ENCODE measurements at regions not wholly inside any gene's neighbourhood (a gene's known extent, or its start where the extent isn't known, plus 50 kb on each side); places are given as distances from the start of the nearest gene placed in this dataset.

- no TSS peak for BruUV-seq (replicated peaks)
- H3K79me2 ChIP-seq (ENCODE audit: control insufficient read depth, insufficient read depth, low read length), result no peaks in the 10 kb centered on the region
- dilution Hi-C loops (cut with MboI; ENCODE audit: extremely low pct_ligation_motif_present, low sequenced_read_pairs), result no loop called here
- no peak overlapping the region for H2AFZ ChIP-seq (ENCODE audit: low read depth, low read length)
- ChIA-PET POLR2A (no interaction called here), CTCF (interaction anchor here (1.0 to 9.2 kb wide), 5 partner anchors 9 to 405 kb away, joined by 3 to 349 read pairs (median 3); no protein-coding TSS in a partner anchor)
- H3K9ac ChIP-seq (replicated peaks; ENCODE audit: extremely low read depth, insufficient read depth, low read length), result no peak overlapping the region
- intact Hi-C loops (cut with micrococcal nuclease), result no loop called here
- no peak overlapping the region for H3K4me2 ChIP-seq (ENCODE audit: insufficient read depth, low read length)
- FAIRE-seq (no peak), DNase-seq (ENCODE audit: low read depth, low spot score) (no peak)
- peaks cover 14 to 19% of the 10 kb centered on the region in 2 experiments for H3K27me3 ChIP-seq (ENCODE audit: control insufficient read depth in 2 of 2, insufficient read depth in 2 of 2, low read length in 2 of 2)
- H3K36me3 ChIP-seq (ENCODE audit: control insufficient read depth in 2 of 2, extremely low read depth in 1 of 2, insufficient read depth in 2 of 2, low read length in 2 of 2), result no peaks in the 10 kb centered on the region
- H4K20me1 ChIP-seq (replicated peaks; ENCODE audit: control insufficient read depth, extremely low read depth, insufficient read depth, low read length), result no peaks in the 10 kb centered on the region
- TF ChIP-seq GATA2 (IDR thresholded peaks at IDR 0.05; ENCODE audit: insufficient read depth, insufficient read length, low read depth, low read length) (no peak), EZH2 (IDR thresholded peaks at IDR 0.05; ENCODE audit: borderline replicate concordance, low read depth, low read length, severe bottlenecking) (peak; percentile 26)
- H3K4me3 ChIP-seq (replicated peaks in 1 of 3; ENCODE audit: insufficient read depth in 1 of 3, low read depth in 1 of 3, low read length in 3 of 3), result no peak overlapping the region
- no peaks in the 10 kb centered on the region for H3K9me1 ChIP-seq (replicated peaks; ENCODE audit: control insufficient read depth, extremely low read depth, insufficient read depth, low read length)
- H3K9me3 ChIP-seq (replicated peaks; ENCODE audit: control insufficient read depth, insufficient read depth, low read length), result no peaks in the 10 kb centered on the region
- H3K27ac ChIP-seq (ENCODE audit: insufficient read depth, low read depth, low read length), result no peak overlapping the region
- H3K4me1 ChIP-seq (ENCODE audit: control insufficient read depth, extremely low read depth, insufficient read depth, low read length), result no peaks in the 10 kb centered on the region
These were observed 80.6 kb upstream of the SYT13 start for GRCh38 chr11:45366619-45367190.

GRCh38 chr11:45365961-45366618, 79.9 kb upstream of the SYT13 start:
- CTCF ChIA-PET, result interaction anchor here (1.0 to 1.2 kb wide), 3 partner anchors 8 to 291 kb away, joined by 3 read pairs; no protein-coding TSS in a partner anchor
- Histone ChIP-seq H2AFZ (ENCODE audit: low read depth, low read length) (no peak overlapping the region), H3K4me1 (ENCODE audit: control insufficient read depth, extremely low read depth, insufficient read depth, low read length) (no peaks in the 10 kb centered on the region), H4K20me1 (replicated peaks; ENCODE audit: control insufficient read depth, extremely low read depth, insufficient read depth, low read length) (no peaks in the 10 kb centered on the region), H3K4me2 (ENCODE audit: insufficient read depth, low read length) (no peak overlapping the region), H3K4me3 (replicated peaks in 1 of 3; ENCODE audit: insufficient read depth in 1 of 3, low read depth in 1 of 3, low read length in 3 of 3) (no peak overlapping the region), H3K9ac (replicated peaks; ENCODE audit: extremely low read depth, insufficient read depth, low read length) (no peak overlapping the region), H3K9me3 (replicated peaks; ENCODE audit: control insufficient read depth, insufficient read depth, low read length) (no peaks in the 10 kb centered on the region), H3K27ac (ENCODE audit: insufficient read depth, low read depth, low read length) (no peak overlapping the region), H3K9me1 (replicated peaks; ENCODE audit: control insufficient read depth, extremely low read depth, insufficient read depth, low read length) (no peaks in the 10 kb centered on the region), H3K36me3 (ENCODE audit: control insufficient read depth in 2 of 2, extremely low read depth in 1 of 2, insufficient read depth in 2 of 2, low read length in 2 of 2) (no peaks in the 10 kb centered on the region), H3K27me3 (ENCODE audit: control insufficient read depth in 2 of 2, insufficient read depth in 2 of 2, low read length in 2 of 2) (peaks cover 19 to 22% of the 10 kb centered on the region in 2 experiments), H3K79me2 (ENCODE audit: control insufficient read depth, insufficient read depth, low read length) (no peaks in the 10 kb centered on the region)
- BruUV-seq (replicated peaks), result no TSS peak
- DNase-seq (ENCODE audit: low read depth, low spot score) (no peak), FAIRE-seq (no peak)
- dilution Hi-C loops (cut with MboI; ENCODE audit: extremely low pct_ligation_motif_present, low sequenced_read_pairs), result no loop called here
- POLR2A ChIA-PET, result no interaction called here
- TF ChIP-seq CTCF (IDR thresholded peaks at IDR 0.05; ENCODE audit: extremely low read depth in 1 of 2, insufficient read depth in 1 of 2, low read depth in 1 of 2, low read length in 2 of 2) (no peak), EZH2 (IDR thresholded peaks at IDR 0.05; ENCODE audit: borderline replicate concordance, low read depth, low read length, severe bottlenecking) (peak; percentile 25)
- intact Hi-C loops (cut with micrococcal nuclease), result no loop called here

Data from endothelial cell of umbilical vein (primary cell).